ENCODE measurements at regions not wholly inside any gene's neighbourhood (a gene's known extent, or its start where the extent isn't known, plus 50 kb on each side); places are given as distances from the start of the nearest gene placed in this dataset.

- no peak for TF ChIP-seq ZNF791 (tag by site-specific recombination; IDR thresholded peaks at IDR 0.05)
- no peak for TF ChIP-seq GLI2 (tag by site-specific recombination; IDR thresholded peaks at IDR 0.05; ENCODE audit: borderline replicate concordance, low read depth)
- TF ChIP-seq ZNF274 (IDR thresholded peaks at IDR 0.05; ENCODE audit: low read length), result no peak
- no peak for TF ChIP-seq ZNF274 (tag by site-specific recombination; IDR thresholded peaks at IDR 0.05; ENCODE audit: borderline replicate concordance)
- TF ChIP-seq RBAK (tag by site-specific recombination; IDR thresholded peaks at IDR 0.05), result no peak
- TF ChIP-seq ZNF645 (tag by site-specific recombination; IDR thresholded peaks at IDR 0.05), result no peak
Measured at GRCh38 chr14:97878206-97878605, 1081.0 kb downstream of the VRK1 start.
